ENCODE measurements at regions not wholly inside any gene's neighbourhood (a gene's known extent, or its start where the extent isn't known, plus 50 kb on each side); places are given as distances from the start of the nearest gene placed in this dataset.

DNA sequence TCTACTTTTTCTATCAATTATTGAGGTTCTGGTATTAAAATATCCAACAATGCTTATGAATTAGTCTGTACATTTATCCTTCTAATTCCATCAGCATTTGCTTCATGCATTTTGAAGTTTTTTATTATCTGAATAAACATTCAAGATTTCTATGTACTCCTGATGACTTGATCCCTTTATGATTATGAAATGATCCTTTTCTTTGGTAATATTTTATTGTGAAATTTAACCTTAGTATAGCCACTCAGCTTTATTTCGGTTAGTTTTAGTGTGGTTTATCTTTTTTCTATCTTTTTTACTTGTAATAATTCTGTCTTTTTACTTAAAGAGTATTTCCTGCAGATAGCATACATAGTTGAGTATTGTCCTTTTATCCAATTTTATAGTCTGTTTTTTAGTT, 106.6 kb downstream of the SNAPC1 start:
- H4K20me1 ChIP-seq (ENCODE audit: control insufficient read depth, insufficient read depth, low read length, poor library complexity, severe bottlenecking) = no peaks in the 10 kb centered on the region
- ATAC-seq (ENCODE audit: low read depth) = no peak
- H3K9me3 ChIP-seq (ENCODE audit: control extremely low read depth in 1 of 3, control insufficient read depth in 2 of 3, insufficient read depth in 1 of 3, low read length in 2 of 3) = peaks cover 8 to 15% (median 11%) of the 10 kb centered on the region in 3 donors
- H3K9ac ChIP-seq (ENCODE audit: low read length) = no peak overlapping the region
- H3K4me3 Mint-ChIP-seq = no peak overlapping the region
- H2AFZ ChIP-seq (ENCODE audit: insufficient read depth, low read depth, low read length, poor library complexity, severe bottlenecking) = no peak overlapping the region
- intact Hi-C loops (cut with micrococcal nuclease) = no loop called here
- no peak overlapping the region for H3K27ac ChIP-seq (ENCODE audit: low read length in 2 of 2)
- H3K27ac Mint-ChIP-seq = no peak overlapping the region
- ChIA-PET POLR2A (no interaction called here), CTCF (interaction anchor here (1.0 kb wide), 1 partner anchor 25 kb away, joined by 3 read pairs; no protein-coding TSS in a partner anchor)
- H3K79me2 ChIP-seq (ENCODE audit: control insufficient read depth, insufficient read depth, low read length) = no peaks in the 10 kb centered on the region
- H3K9me3 Mint-ChIP-seq (ENCODE audit: insufficient read depth) = peaks cover 3% of the 10 kb centered on the region
- peaks cover 25% of the 10 kb centered on the region for H3K4me1 Mint-ChIP-seq
- no CpG with 5 or more reads among the region's 1 CpG for WGBS (ENCODE audit: insufficient coverage)
- DNase-seq = no peak
- no peaks in the 10 kb centered on the region for H3K36me3 ChIP-seq (replicated peaks in 1 of 2; ENCODE audit: control extremely low read depth in 1 of 2, control insufficient read depth in 1 of 2, extremely low read depth in 1 of 2, insufficient read depth in 2 of 2, low read length in 1 of 2)
- H3K27me3 ChIP-seq (replicated peaks in 1 of 4; ENCODE audit: control extremely low read depth in 1 of 4, control insufficient read depth in 3 of 4, insufficient read depth in 4 of 4, low read length in 3 of 4) = no peaks in the 10 kb centered on the region
- H3K27me3 Mint-ChIP-seq = no peaks in the 10 kb centered on the region
- no peak overlapping the region for H3K4me2 ChIP-seq (replicated peaks; ENCODE audit: low read depth, low read length, poor library complexity, severe bottlenecking)
- TF ChIP-seq, protein P1, sequence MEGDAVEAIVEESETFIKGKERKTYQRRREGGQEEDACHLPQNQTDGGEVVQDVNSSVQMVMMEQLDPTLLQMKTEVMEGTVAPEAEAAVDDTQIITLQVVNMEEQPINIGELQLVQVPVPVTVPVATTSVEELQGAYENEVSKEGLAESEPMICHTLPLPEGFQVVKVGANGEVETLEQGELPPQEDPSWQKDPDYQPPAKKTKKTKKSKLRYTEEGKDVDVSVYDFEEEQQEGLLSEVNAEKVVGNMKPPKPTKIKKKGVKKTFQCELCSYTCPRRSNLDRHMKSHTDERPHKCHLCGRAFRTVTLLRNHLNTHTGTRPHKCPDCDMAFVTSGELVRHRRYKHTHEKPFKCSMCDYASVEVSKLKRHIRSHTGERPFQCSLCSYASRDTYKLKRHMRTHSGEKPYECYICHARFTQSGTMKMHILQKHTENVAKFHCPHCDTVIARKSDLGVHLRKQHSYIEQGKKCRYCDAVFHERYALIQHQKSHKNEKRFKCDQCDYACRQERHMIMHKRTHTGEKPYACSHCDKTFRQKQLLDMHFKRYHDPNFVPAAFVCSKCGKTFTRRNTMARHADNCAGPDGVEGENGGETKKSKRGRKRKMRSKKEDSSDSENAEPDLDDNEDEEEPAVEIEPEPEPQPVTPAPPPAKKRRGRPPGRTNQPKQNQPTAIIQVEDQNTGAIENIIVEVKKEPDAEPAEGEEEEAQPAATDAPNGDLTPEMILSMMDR (IDR thresholded peaks at IDR 0.05) = no peak
- no peak for TF ChIP-seq EZH2 (IDR thresholded peaks at IDR 0.05; ENCODE audit: borderline replicate concordance, insufficient read depth, low read depth, low read length, poor library complexity, severe bottlenecking)
- no peak overlapping the region for H3K4me3 ChIP-seq (ENCODE audit: control extremely low read depth in 1 of 5, extremely low read depth in 1 of 5, insufficient read depth in 1 of 5, low read depth in 2 of 5, low read length in 4 of 5)
- peaks cover 9 to 16% of the 10 kb centered on the region in 2 donors for H3K4me1 ChIP-seq (ENCODE audit: control insufficient read depth in 2 of 2, insufficient read depth in 2 of 2, low read length in 2 of 2)

DNA sequence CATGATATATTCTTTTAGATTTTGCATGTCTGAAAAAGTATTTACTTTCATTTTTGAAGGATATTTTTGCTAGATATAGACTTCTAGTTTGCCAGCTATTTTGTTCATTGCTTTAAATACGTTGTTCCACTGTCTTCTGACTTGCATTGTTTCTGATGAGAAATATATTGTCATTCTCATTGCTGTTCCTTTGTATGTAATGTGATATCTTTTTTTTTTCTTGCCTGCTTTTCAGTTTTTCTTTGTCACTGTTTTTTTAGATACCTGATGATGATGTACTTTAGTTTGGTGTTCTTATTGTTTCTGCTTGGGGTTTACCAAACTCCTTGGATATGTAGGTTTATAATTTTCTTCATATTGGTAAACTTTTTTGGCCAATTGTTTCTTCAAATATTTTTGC, 107.9 kb downstream of the SNAPC1 start:
- Histone ChIP-seq H3K4me3 (ENCODE audit: control extremely low read depth in 1 of 5, extremely low read depth in 1 of 5, insufficient read depth in 1 of 5, low read depth in 2 of 5, low read length in 4 of 5) (no peak overlapping the region), H3K9me3 (ENCODE audit: control extremely low read depth in 1 of 3, control insufficient read depth in 2 of 3, insufficient read depth in 1 of 3, low read length in 2 of 3) (peaks cover 0 to 15% (median 8%) of the 10 kb centered on the region in 3 donors), H3K4me1 (ENCODE audit: control insufficient read depth in 2 of 2, insufficient read depth in 2 of 2, low read length in 2 of 2) (peaks cover 9 to 16% of the 10 kb centered on the region in 2 donors), H3K27ac (ENCODE audit: low read length in 2 of 2) (no peak overlapping the region), H3K4me2 (replicated peaks; ENCODE audit: low read depth, low read length, poor library complexity, severe bottlenecking) (no peak overlapping the region), H3K79me2 (ENCODE audit: control insufficient read depth, insufficient read depth, low read length) (no peaks in the 10 kb centered on the region), H4K20me1 (ENCODE audit: control insufficient read depth, insufficient read depth, low read length, poor library complexity, severe bottlenecking) (no peaks in the 10 kb centered on the region), H3K27me3 (replicated peaks in 1 of 4; ENCODE audit: control extremely low read depth in 1 of 4, control insufficient read depth in 3 of 4, insufficient read depth in 4 of 4, low read length in 3 of 4) (no peaks in the 10 kb centered on the region), H2AFZ (ENCODE audit: insufficient read depth, low read depth, low read length, poor library complexity, severe bottlenecking) (no peak overlapping the region), H3K9ac (ENCODE audit: low read length) (no peak overlapping the region), H3K36me3 (replicated peaks in 1 of 2; ENCODE audit: control extremely low read depth in 1 of 2, control insufficient read depth in 1 of 2, extremely low read depth in 1 of 2, insufficient read depth in 2 of 2, low read length in 1 of 2) (no peaks in the 10 kb centered on the region)
- H3K9me3 Mint-ChIP-seq (ENCODE audit: insufficient read depth) = peaks cover 3% of the 10 kb centered on the region
- CTCF ChIA-PET = no interaction called here
- WGBS (ENCODE audit: insufficient coverage) = no CpG with 5 or more reads among the region's 1 CpG
- TF ChIP-seq EZH2 (IDR thresholded peaks at IDR 0.05; ENCODE audit: borderline replicate concordance, insufficient read depth, low read depth, low read length, poor library complexity, severe bottlenecking) = no peak
- TF ChIP-seq, protein P1 (IDR thresholded peaks at IDR 0.05) = no peak
- DNase-seq (no peak), ATAC-seq (ENCODE audit: low read depth) (no peak)
- H3K27me3 Mint-ChIP-seq = no peaks in the 10 kb centered on the region
- H3K4me3 Mint-ChIP-seq = no peak overlapping the region
- POLR2A ChIA-PET = no interaction called here
- H3K27ac Mint-ChIP-seq = no peak overlapping the region
- intact Hi-C loops (cut with micrococcal nuclease) = no loop called here
- peaks cover 25% of the 10 kb centered on the region for H3K4me1 Mint-ChIP-seq
